GM19193 (cell line): ENCODE measurements at regions not wholly inside any gene's neighbourhood (a gene's known extent, or its start where the extent isn't known, plus 50 kb on each side); places are given as distances from the start of the nearest gene placed in this dataset.

Source experiments
- POLR2A ChIP-seq: IDR thresholded peaks from 4 replicates; pipeline ENCODE4 v1.6.1; 2011; ENCODE audit not compliant: insufficient read depth, insufficient read length; ENCODE audit errors: extremely low read depth

- TF ChIP-seq POLR2A, result no peak
Observed at GRCh38 chr22:48803948-48804810, 1023.5 kb downstream of the BRD1 start.

GRCh38 chr22:48803171-48803947 lies 1024.3 kb downstream of the BRD1 start:
- no peak for TF ChIP-seq POLR2A

DNA sequence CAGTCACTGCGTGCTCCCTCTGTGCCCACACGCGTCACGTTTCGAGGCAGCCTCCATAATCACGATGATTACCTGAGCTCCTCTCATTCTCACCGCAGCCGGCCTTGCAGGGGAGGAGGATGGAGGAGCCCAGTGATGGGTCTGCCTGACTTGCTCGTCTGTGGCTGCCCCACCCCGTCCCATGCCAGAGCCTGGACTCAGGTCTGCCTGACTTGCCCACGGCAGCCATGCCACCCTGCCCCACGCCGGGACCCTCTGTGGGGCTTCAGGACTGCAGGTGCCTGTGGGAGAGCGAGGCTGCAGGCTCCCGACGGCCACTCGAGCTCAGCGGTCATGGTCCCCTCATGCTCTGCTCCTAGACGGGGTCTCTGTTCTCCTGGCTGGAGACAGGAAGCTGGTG lies 1025.1 kb downstream of the BRD1 start:
- TF ChIP-seq POLR2A, result no peak

DNA sequence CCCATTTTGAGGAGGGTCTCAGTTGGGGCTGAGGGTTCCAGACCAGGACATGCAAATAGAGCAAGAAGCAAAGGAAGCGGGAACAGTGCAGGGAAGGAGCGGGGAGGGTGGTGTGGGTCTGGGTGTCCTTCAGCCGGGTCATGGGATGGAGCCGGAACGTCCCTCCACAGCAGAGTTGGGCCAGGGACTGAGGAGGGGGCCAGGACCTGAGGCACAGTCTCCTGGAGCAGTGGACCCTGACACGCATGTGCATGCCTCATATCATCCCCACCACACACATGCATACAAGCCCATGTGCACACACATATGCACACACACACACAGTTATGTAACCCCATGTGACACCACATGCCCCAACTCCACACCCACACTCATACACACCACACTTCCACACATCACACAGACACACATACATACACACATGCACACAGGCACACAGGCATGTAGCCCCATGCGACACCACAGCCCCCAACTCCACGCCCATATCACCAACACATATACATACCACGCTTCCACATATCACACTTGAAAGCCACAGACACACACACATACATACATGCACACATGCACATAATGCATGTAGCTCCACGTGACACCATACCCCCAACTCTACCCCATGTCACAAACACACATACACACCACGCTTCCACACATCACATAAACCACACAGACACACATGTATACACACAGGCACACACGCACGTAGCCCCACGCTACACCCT lies 1026.6 kb downstream of the BRD1 start:
- TF ChIP-seq POLR2A, result no peak

DNA sequence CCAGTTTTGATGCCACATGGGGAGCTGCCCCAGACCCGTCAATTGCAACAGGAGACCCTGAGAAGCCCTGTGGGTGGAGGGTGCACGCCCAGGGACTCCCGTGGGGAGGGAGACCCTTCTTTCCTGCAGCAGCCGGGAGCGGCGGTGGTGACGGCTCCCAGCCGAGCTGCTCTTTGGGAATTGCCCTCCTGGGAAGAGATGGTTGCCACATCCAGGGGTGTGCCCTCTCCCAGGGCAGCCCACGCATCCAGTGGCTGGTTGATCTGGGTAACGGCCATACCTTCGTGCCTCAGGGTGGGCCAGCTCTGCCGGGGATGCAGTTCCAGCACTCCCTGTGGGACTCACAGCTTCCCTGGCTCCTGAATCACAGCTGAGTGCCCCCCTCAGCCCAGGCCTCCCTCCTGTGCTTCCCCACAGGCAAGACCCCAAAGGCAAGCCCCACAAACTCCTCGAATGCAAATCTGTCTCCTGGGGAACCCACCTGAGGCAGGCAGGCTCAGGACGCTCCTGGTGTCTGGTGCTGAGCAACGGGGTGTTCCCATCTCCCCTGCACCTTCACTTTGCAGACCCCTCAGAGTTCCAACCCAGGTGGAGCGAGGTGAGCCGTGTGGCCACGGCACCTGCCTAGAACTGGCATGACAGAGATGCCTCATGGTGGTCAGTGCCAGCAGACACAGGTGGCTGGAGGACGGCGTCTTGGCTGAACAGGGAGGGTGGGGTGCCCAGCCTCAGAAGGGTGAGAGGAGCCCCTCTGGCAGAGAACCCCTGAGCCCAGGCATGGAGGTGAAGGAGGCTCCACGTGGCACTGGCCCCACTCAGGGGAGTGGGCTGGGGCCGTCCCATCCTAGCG lies 1027.4 kb downstream of the BRD1 start:
- no peak for TF ChIP-seq POLR2A

- TF ChIP-seq POLR2A, result no peak
Observed at GRCh38 chr22:48799227-48799970, 1028.3 kb downstream of the BRD1 start.

GRCh38 chr22:48798281-48799226 lies 1029.1 kb downstream of the BRD1 start:
- no peak for TF ChIP-seq POLR2A

DNA sequence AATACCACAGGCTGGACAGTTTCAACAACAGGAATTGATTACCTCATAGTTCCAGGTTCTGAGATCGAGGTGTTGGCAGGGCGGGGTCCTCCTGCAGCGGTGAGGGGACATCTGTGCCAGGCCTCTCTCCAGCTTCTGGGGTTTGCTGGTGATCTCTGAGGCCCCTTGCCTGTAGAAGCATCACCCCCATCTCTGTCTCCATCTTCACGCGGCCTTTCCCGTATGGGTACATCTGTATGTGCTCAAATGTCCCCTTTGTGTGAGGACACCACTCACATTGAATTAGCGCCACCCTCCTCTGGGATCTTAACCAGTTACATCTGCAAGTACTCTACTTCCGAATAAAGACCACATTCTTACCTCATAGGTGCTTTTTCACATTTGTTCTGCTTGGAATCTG lies 1029.9 kb downstream of the BRD1 start:
- TF ChIP-seq POLR2A, result no peak

- no peak for TF ChIP-seq POLR2A
Observed at GRCh38 chr22:48796310-48797015, 1031.2 kb downstream of the BRD1 start.

GRCh38 chr22:48795664-48796063 lies 1032.0 kb downstream of the BRD1 start:
- no peak for TF ChIP-seq POLR2A

DNA sequence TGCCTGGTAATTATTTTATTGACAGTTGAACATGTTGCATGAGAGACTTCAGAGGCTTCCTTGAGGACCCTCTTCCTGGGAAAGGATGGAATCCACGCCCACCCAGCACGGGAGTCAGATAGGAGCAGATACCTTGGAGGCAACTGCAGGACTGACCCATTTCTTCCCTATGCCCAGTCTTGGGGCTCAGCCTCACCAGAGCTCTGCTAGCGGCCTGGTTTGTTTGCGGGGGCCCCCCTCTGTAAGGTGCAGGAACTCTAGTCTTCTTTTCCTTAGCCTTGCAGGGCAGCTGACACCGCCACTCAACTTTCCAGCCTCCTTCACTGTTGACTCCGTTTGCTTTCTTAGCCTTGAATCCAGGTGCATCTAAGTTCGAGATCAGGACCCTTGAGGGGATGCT lies 1032.8 kb downstream of the BRD1 start:
- TF ChIP-seq POLR2A, result no peak

- TF ChIP-seq POLR2A, result no peak
Observed at GRCh38 chr22:48793949-48794348, 1033.7 kb downstream of the BRD1 start.
